Osteocyte (in vitro differentiated cells): ENCODE measurements at regions not wholly inside any gene's neighbourhood (a gene's known extent, or its start where the extent isn't known, plus 50 kb on each side); places are given as distances from the start of the nearest gene placed in this dataset.

Experiments used
- DNase-seq: peaks from one replicate; pipeline ENCODE4 v3.0.0; 2021; ENCODE audit warnings: mixed read lengths; ENCODE audit not compliant: unreplicated experiment; ENCODE audit errors: extremely low spot score
- H3K27ac Mint-ChIP-seq: one replicate; pipeline ENCODE4 v1.8.0; 2021; ENCODE audit warnings: mild to moderate bottlenecking, mixed read lengths; ENCODE audit not compliant: unreplicated experiment
- H3K27me3 Mint-ChIP-seq: one replicate; pipeline ENCODE4 v1.8.0; 2021; ENCODE audit warnings: mixed read lengths; ENCODE audit not compliant: unreplicated experiment
- H3K36me3 Mint-ChIP-seq: one replicate; pipeline ENCODE4 v1.8.0; 2021; ENCODE audit warnings: mixed read lengths; ENCODE audit not compliant: unreplicated experiment
- H3K4me1 Mint-ChIP-seq: one replicate; pipeline ENCODE4 v1.8.0; 2021; ENCODE audit warnings: mixed read lengths; ENCODE audit not compliant: unreplicated experiment
- H3K4me3 Mint-ChIP-seq: one replicate; pipeline ENCODE4 v1.8.0; 2021; ENCODE audit warnings: mild to moderate bottlenecking, moderate library complexity, mixed read lengths; ENCODE audit not compliant: unreplicated experiment
- H3K9me3 Mint-ChIP-seq: one replicate; pipeline ENCODE4 v1.8.0; 2021; ENCODE audit warnings: mixed read lengths; ENCODE audit not compliant: unreplicated experiment
- TF ChIP-seq, protein P1 (sequence below): fragments of 200-600 bp; sonication (generic); IDR thresholded peaks from 2 replicates; pipeline ENCODE4 v1.5.0; 2021; ENCODE audit warnings: antibody characterized with exemption, mild to moderate bottlenecking, moderate library complexity

- TF ChIP-seq, protein P1, sequence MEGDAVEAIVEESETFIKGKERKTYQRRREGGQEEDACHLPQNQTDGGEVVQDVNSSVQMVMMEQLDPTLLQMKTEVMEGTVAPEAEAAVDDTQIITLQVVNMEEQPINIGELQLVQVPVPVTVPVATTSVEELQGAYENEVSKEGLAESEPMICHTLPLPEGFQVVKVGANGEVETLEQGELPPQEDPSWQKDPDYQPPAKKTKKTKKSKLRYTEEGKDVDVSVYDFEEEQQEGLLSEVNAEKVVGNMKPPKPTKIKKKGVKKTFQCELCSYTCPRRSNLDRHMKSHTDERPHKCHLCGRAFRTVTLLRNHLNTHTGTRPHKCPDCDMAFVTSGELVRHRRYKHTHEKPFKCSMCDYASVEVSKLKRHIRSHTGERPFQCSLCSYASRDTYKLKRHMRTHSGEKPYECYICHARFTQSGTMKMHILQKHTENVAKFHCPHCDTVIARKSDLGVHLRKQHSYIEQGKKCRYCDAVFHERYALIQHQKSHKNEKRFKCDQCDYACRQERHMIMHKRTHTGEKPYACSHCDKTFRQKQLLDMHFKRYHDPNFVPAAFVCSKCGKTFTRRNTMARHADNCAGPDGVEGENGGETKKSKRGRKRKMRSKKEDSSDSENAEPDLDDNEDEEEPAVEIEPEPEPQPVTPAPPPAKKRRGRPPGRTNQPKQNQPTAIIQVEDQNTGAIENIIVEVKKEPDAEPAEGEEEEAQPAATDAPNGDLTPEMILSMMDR = no peak
- H3K4me3 Mint-ChIP-seq = no peak overlapping the region
- no peaks in the 10 kb centered on the region for H3K27me3 Mint-ChIP-seq
- H3K27ac Mint-ChIP-seq = no peak overlapping the region
- no peaks in the 10 kb centered on the region for H3K36me3 Mint-ChIP-seq
- no peaks in the 10 kb centered on the region for H3K9me3 Mint-ChIP-seq
- DNase-seq = no peak
- peaks cover 23% of the 10 kb centered on the region for H3K4me1 Mint-ChIP-seq
Observed at GRCh38 chr2:19219060-19219459, 139.4 kb downstream of the OSR1 start.

DNA sequence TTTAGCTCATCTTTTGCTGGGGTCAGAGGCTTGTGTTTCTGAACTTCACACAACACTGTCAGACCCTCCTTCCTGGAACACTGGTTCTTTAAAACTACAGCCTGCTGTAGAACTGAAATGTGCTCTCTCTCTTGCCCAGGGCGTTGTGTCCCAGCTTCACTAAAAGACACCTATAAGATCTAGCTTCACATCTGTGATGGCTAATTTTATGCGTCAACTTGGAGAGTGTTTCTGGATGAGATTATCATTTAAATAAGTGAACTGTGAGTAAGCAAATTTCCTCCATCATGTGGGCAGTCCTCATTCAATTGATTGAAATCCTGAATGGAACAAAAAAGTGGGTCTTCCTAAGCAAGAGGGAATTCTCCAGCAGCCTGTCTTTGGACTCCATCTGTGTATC is 140.3 kb downstream of the OSR1 start:
- no peak overlapping the region for H3K27ac Mint-ChIP-seq
- H3K4me1 Mint-ChIP-seq = peaks cover 23% of the 10 kb centered on the region
- H3K36me3 Mint-ChIP-seq = no peaks in the 10 kb centered on the region
- DNase-seq = no peak
- TF ChIP-seq, protein P1 = no peak
- H3K9me3 Mint-ChIP-seq = no peaks in the 10 kb centered on the region
- no peak overlapping the region for H3K4me3 Mint-ChIP-seq
- H3K27me3 Mint-ChIP-seq = no peaks in the 10 kb centered on the region

GRCh38 chr2:19216676-19217602 is 141.5 kb downstream of the OSR1 start:
- no peak for DNase-seq
- Mint-ChIP-seq H3K4me3 (no peak overlapping the region), H3K36me3 (no peaks in the 10 kb centered on the region), H3K9me3 (no peaks in the 10 kb centered on the region), H3K27ac (no peak overlapping the region), H3K27me3 (no peaks in the 10 kb centered on the region), H3K4me1 (peaks cover 19% of the 10 kb centered on the region)
- TF ChIP-seq, protein P1 = no peak

DNA sequence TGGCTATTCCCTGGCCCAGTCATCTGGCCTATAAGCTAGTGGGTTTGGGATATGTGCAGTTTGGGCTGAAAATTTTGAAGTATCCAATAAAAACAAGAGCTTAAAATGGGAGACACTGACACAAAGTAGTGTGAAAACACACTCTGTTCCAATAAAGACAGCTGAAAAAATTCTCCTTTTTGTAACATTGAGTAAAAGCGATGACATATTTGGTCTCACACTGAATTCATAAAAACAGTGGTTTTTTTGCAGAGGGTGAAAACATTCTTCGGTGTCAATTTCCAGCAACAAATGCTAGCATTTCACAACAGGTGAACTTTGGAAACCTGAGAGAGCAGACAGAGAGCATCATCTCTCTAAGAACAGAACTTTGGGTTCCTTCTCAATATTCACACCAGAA is 142.2 kb downstream of the OSR1 start:
- DNase-seq = no peak
- no peak overlapping the region for H3K27ac Mint-ChIP-seq
- TF ChIP-seq, protein P1 = no peak
- peaks cover 19% of the 10 kb centered on the region for H3K4me1 Mint-ChIP-seq
- no peak overlapping the region for H3K4me3 Mint-ChIP-seq
- H3K27me3 Mint-ChIP-seq = no peaks in the 10 kb centered on the region
- H3K36me3 Mint-ChIP-seq = no peaks in the 10 kb centered on the region
- no peaks in the 10 kb centered on the region for H3K9me3 Mint-ChIP-seq

DNA sequence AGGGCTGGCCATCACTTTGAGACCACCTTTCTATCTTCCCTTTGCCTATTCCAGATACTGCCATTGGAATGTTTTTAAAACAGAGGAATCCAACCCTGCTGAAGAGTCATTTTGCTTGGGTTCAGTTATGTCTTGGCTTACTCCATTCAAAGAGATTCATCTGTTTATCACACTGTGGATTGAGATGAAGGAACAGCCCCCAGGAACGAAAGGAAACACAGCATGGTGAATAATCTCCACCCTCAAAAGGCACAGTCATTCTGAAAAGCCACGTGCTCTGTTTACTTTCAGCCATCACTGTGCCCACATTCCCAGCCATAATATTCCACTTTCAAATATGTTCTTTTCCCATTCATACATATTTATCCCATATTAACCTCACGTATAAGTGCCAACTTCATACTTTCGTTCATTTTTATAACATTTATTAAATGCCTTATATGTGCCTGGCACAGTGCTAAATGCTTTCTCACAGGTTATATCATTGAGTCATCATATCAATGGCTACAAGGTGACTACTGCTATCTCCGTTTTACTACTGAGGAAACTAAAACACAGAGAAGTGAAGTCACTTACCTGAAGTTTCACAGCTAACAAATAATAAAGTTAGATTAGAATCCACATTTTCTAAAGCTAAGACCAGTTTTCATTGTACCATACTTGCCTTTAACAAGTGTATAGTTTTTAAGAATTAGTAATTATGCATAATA is 143.6 kb downstream of the OSR1 start:
- TF ChIP-seq, protein P1 = no peak
- Mint-ChIP-seq H3K27ac (no peak overlapping the region), H3K27me3 (no peaks in the 10 kb centered on the region)

More for the DNA sequence above, 143.6 kb downstream of the OSR1 start:
- H3K36me3 Mint-ChIP-seq = no peaks in the 10 kb centered on the region
- no peaks in the 10 kb centered on the region for H3K9me3 Mint-ChIP-seq
- no peak overlapping the region for H3K4me3 Mint-ChIP-seq
- H3K4me1 Mint-ChIP-seq = peaks cover 15% of the 10 kb centered on the region
- no peak for DNase-seq
